ENCODE measurements at regions not wholly inside any gene's neighbourhood (a gene's known extent, or its start where the extent isn't known, plus 50 kb on each side); places are given as distances from the start of the nearest gene placed in this dataset.

GRCh38 chr12:34373926-34374325 is 351.6 kb downstream of the ALG10 start:
- DNase-seq, result no peak
- Histone ChIP-seq H3K79me1 (replicated peaks; ENCODE audit: low read length, poor library complexity, severe bottlenecking) (no peaks in the 10 kb centered on the region), H3K4me1 (ENCODE audit: control insufficient read depth, insufficient read depth, low read depth, low read length) (no peaks in the 10 kb centered on the region), H3K9me3 (ENCODE audit: control insufficient read depth, low read length) (no peaks in the 10 kb centered on the region), H3K36me3 (ENCODE audit: control insufficient read depth in 1 of 2, insufficient read depth in 2 of 2, low read depth in 1 of 2, low read length in 2 of 2) (no peaks in the 10 kb centered on the region), H2BK5ac (ENCODE audit: low read depth, low read length, poor library complexity, severe bottlenecking) (no peak overlapping the region), H4K91ac (ENCODE audit: low read length) (no peak overlapping the region), H3K27ac (ENCODE audit: low read length, poor library complexity, severe bottlenecking) (no peak overlapping the region), H2AK5ac (ENCODE audit: low read length, severe bottlenecking) (no peak overlapping the region), H3K23ac (ENCODE audit: low read length in 2 of 2) (no peak overlapping the region), H3K4me3 (ENCODE audit: insufficient read depth in 1 of 2, low read depth in 1 of 2, low read length in 2 of 2) (no peak overlapping the region), H3K4me2 (ENCODE audit: low read length, poor library complexity, severe bottlenecking) (no peak overlapping the region), H3K4ac (ENCODE audit: low read depth in 1 of 2, low read length in 2 of 2) (no peak overlapping the region), H2AFZ (ENCODE audit: low read depth, low read length) (no peak overlapping the region), H3K27me3 (ENCODE audit: control insufficient read depth in 1 of 2, insufficient read depth in 1 of 2, low read length in 2 of 2) (no peaks in the 10 kb centered on the region), H4K8ac (ENCODE audit: low read length) (no peak overlapping the region), H2BK120ac (ENCODE audit: low read depth, low read length) (no peak overlapping the region), H3K14ac (ENCODE audit: low read length in 2 of 2) (no peak overlapping the region), H2BK12ac (ENCODE audit: low read length in 2 of 2) (no peak overlapping the region), H3K9ac (ENCODE audit: low read length) (no peak overlapping the region), H3K18ac (ENCODE audit: low read depth in 1 of 2, low read length in 2 of 2) (no peak overlapping the region), H2BK15ac (ENCODE audit: low read depth, poor library complexity, severe bottlenecking) (no peak overlapping the region)
- WGBS, result 68% methylated on average over 25 of the region's 25 CpGs

- no peak overlapping the region for H2BK15ac ChIP-seq (ENCODE audit: low read depth, poor library complexity, severe bottlenecking)
- no peaks in the 10 kb centered on the region for H3K36me3 ChIP-seq (ENCODE audit: control insufficient read depth in 1 of 2, insufficient read depth in 2 of 2, low read depth in 1 of 2, low read length in 2 of 2)
- no peak for DNase-seq
- no peaks in the 10 kb centered on the region for H3K4me1 ChIP-seq (ENCODE audit: control insufficient read depth, insufficient read depth, low read depth, low read length)
- no peak overlapping the region for H3K27ac ChIP-seq (ENCODE audit: low read length, poor library complexity, severe bottlenecking)
- H2AK5ac ChIP-seq (ENCODE audit: low read length, severe bottlenecking), result no peak overlapping the region
- H2AFZ ChIP-seq (ENCODE audit: low read depth, low read length), result no peak overlapping the region
- H2BK5ac ChIP-seq (ENCODE audit: low read depth, low read length, poor library complexity, severe bottlenecking), result no peak overlapping the region
- H2BK120ac ChIP-seq (ENCODE audit: low read depth, low read length), result no peak overlapping the region
- no peak overlapping the region for H3K18ac ChIP-seq (ENCODE audit: low read depth in 1 of 2, low read length in 2 of 2)
- H3K23ac ChIP-seq (ENCODE audit: low read length in 2 of 2), result no peak overlapping the region
- no peak overlapping the region for H3K4me2 ChIP-seq (ENCODE audit: low read length, poor library complexity, severe bottlenecking)
- H2BK12ac ChIP-seq (ENCODE audit: low read length in 2 of 2), result no peak overlapping the region
- H4K8ac ChIP-seq (ENCODE audit: low read length), result no peak overlapping the region
- H3K9me3 ChIP-seq (ENCODE audit: control insufficient read depth, low read length), result no peaks in the 10 kb centered on the region
- H3K79me1 ChIP-seq (replicated peaks; ENCODE audit: low read length, poor library complexity, severe bottlenecking), result no peaks in the 10 kb centered on the region
- no peak overlapping the region for H4K91ac ChIP-seq (ENCODE audit: low read length)
- H3K4me3 ChIP-seq (ENCODE audit: insufficient read depth in 1 of 2, low read depth in 1 of 2, low read length in 2 of 2), result no peak overlapping the region
- H3K9ac ChIP-seq (ENCODE audit: low read length), result no peak overlapping the region
- no peak overlapping the region for H3K4ac ChIP-seq (ENCODE audit: low read depth in 1 of 2, low read length in 2 of 2)
- WGBS, result 68% methylated on average over 28 of the region's 28 CpGs
- H3K27me3 ChIP-seq (ENCODE audit: control insufficient read depth in 1 of 2, insufficient read depth in 1 of 2, low read length in 2 of 2), result no peaks in the 10 kb centered on the region
- no peak overlapping the region for H3K14ac ChIP-seq (ENCODE audit: low read length in 2 of 2)
These were observed 354.0 kb downstream of the ALG10 start for GRCh38 chr12:34376133-34376799.

- no peak overlapping the region for H2BK5ac ChIP-seq (ENCODE audit: low read depth, low read length, poor library complexity, severe bottlenecking)
- H2BK15ac ChIP-seq (ENCODE audit: low read depth, poor library complexity, severe bottlenecking), result no peak overlapping the region
- H3K4me1 ChIP-seq (ENCODE audit: control insufficient read depth, insufficient read depth, low read depth, low read length), result no peaks in the 10 kb centered on the region
- no peak overlapping the region for H3K4me2 ChIP-seq (ENCODE audit: low read length, poor library complexity, severe bottlenecking)
- H2BK120ac ChIP-seq (ENCODE audit: low read depth, low read length), result no peak overlapping the region
- no peaks in the 10 kb centered on the region for H3K36me3 ChIP-seq (ENCODE audit: control insufficient read depth in 1 of 2, insufficient read depth in 2 of 2, low read depth in 1 of 2, low read length in 2 of 2)
- no peak overlapping the region for H3K27ac ChIP-seq (ENCODE audit: low read length, poor library complexity, severe bottlenecking)
- H4K8ac ChIP-seq (ENCODE audit: low read length), result no peak overlapping the region
- no peaks in the 10 kb centered on the region for H3K9me3 ChIP-seq (ENCODE audit: control insufficient read depth, low read length)
- whole genome bisulfite sequencing, result 70% methylated on average over 34 of the region's 35 CpGs
- H2BK12ac ChIP-seq (ENCODE audit: low read length in 2 of 2), result no peak overlapping the region
- no peak overlapping the region for H3K9ac ChIP-seq (ENCODE audit: low read length)
- no peak overlapping the region for H3K23ac ChIP-seq (ENCODE audit: low read length in 2 of 2)
- H3K18ac ChIP-seq (ENCODE audit: low read depth in 1 of 2, low read length in 2 of 2), result no peak overlapping the region
- no peak overlapping the region for H2AK5ac ChIP-seq (ENCODE audit: low read length, severe bottlenecking)
- H3K27me3 ChIP-seq (ENCODE audit: control insufficient read depth in 1 of 2, insufficient read depth in 1 of 2, low read length in 2 of 2), result no peaks in the 10 kb centered on the region
- DNase-seq, result no peak
- no peak overlapping the region for H4K91ac ChIP-seq (ENCODE audit: low read length)
- H3K14ac ChIP-seq (ENCODE audit: low read length in 2 of 2), result no peak overlapping the region
- no peak overlapping the region for H3K4me3 ChIP-seq (ENCODE audit: insufficient read depth in 1 of 2, low read depth in 1 of 2, low read length in 2 of 2)
- no peak overlapping the region for H2AFZ ChIP-seq (ENCODE audit: low read depth, low read length)
- H3K79me1 ChIP-seq (replicated peaks; ENCODE audit: low read length, poor library complexity, severe bottlenecking), result no peaks in the 10 kb centered on the region
- no peak overlapping the region for H3K4ac ChIP-seq (ENCODE audit: low read depth in 1 of 2, low read length in 2 of 2)
These were observed 355.1 kb downstream of the ALG10 start for GRCh38 chr12:34377243-34378035.

GRCh38 chr12:34379142-34379541 is 356.8 kb downstream of the ALG10 start:
- H3K9ac ChIP-seq (ENCODE audit: low read length), result no peak overlapping the region
- no peak overlapping the region for H3K14ac ChIP-seq (ENCODE audit: low read length in 2 of 2)
- no peaks in the 10 kb centered on the region for H3K27me3 ChIP-seq (ENCODE audit: control insufficient read depth in 1 of 2, insufficient read depth in 1 of 2, low read length in 2 of 2)
- H3K4me3 ChIP-seq (ENCODE audit: insufficient read depth in 1 of 2, low read depth in 1 of 2, low read length in 2 of 2), result no peak overlapping the region
- no peak overlapping the region for H3K27ac ChIP-seq (ENCODE audit: low read length, poor library complexity, severe bottlenecking)
- no peak overlapping the region for H3K18ac ChIP-seq (ENCODE audit: low read depth in 1 of 2, low read length in 2 of 2)
- H3K9me3 ChIP-seq (ENCODE audit: control insufficient read depth, low read length), result no peaks in the 10 kb centered on the region
- no peak overlapping the region for H4K91ac ChIP-seq (ENCODE audit: low read length)
- no peaks in the 10 kb centered on the region for H3K36me3 ChIP-seq (ENCODE audit: control insufficient read depth in 1 of 2, insufficient read depth in 2 of 2, low read depth in 1 of 2, low read length in 2 of 2)
- H3K79me1 ChIP-seq (replicated peaks; ENCODE audit: low read length, poor library complexity, severe bottlenecking), result no peaks in the 10 kb centered on the region
- H4K8ac ChIP-seq (ENCODE audit: low read length), result no peak overlapping the region
- H2BK5ac ChIP-seq (ENCODE audit: low read depth, low read length, poor library complexity, severe bottlenecking), result no peak overlapping the region
- no peak overlapping the region for H3K4ac ChIP-seq (ENCODE audit: low read depth in 1 of 2, low read length in 2 of 2)
- no peak overlapping the region for H2BK120ac ChIP-seq (ENCODE audit: low read depth, low read length)
- H3K4me1 ChIP-seq (ENCODE audit: control insufficient read depth, insufficient read depth, low read depth, low read length), result no peaks in the 10 kb centered on the region
- no peak overlapping the region for H2AFZ ChIP-seq (ENCODE audit: low read depth, low read length)
- DNase-seq, result no peak
- H3K23ac ChIP-seq (ENCODE audit: low read length in 2 of 2), result no peak overlapping the region
- no peak overlapping the region for H2BK12ac ChIP-seq (ENCODE audit: low read length in 2 of 2)
- no peak overlapping the region for H2BK15ac ChIP-seq (ENCODE audit: low read depth, poor library complexity, severe bottlenecking)
- WGBS, result 63% methylated on average over 16 of the region's 16 CpGs
- H3K4me2 ChIP-seq (ENCODE audit: low read length, poor library complexity, severe bottlenecking), result no peak overlapping the region
- no peak overlapping the region for H2AK5ac ChIP-seq (ENCODE audit: low read length, severe bottlenecking)
